K562 (cell line): ENCODE measurements at regions not wholly inside any gene's neighbourhood (a gene's known extent, or its start where the extent isn't known, plus 50 kb on each side); places are given as distances from the start of the nearest gene placed in this dataset.
A peak's percentile ranks its signal among the peaks of the same experiment; 100 is the strongest.

Experiments used
- ATAC-seq: fragments of 200-7000 bp; cut with Tn5 transposase; 3 replicates; pipeline ENCODE4 v1.9.1; 2020; ENCODE audit warnings: moderate library complexity
- BruUV-seq: library from RNA; stranded (reverse); fragments of 400-500 nt; replicated peaks from 2 replicates; lab custom pipeline; 2021; lab: Mats Ljungman, UMichigan
- CTCF ChIA-PET: fragments of 300-600 bp; formaldehyde crosslinking; extraction: SDS; loops from one replicate; lab custom pipeline; 2021; ENCODE audit warnings: low intra/inter-chr PET ratio; lab: Yijun Ruan, JAX
- POLR2A ChIA-PET: fragments of 300-600, 350-650 bp; sonication (Branson Sonifier 250); formaldehyde crosslinking; extraction: SDS; loops from one replicate; lab custom pipeline; 2021; ENCODE audit warnings: antibody characterized with exemption, inconsistent platforms; lab: Yijun Ruan, JAX
- DNase-seq, 4 experiments: peaks; one replicate each; pipeline versions ENCODE4 v3.0.0 to v3.0.0-alpha.2; 2011 to 2018; ENCODE audit warnings: low spot score in 3 of 4, mixed read lengths in 3 of 4; ENCODE audit errors: extremely low read depth in 1 of 4
- FAIRE-seq: peaks from 2 replicates; lab custom pipeline; 2011; peaks lifted over from hg19 to GRCh38; lab: Jason Lieb, UNC
- H2AFZ ChIP-seq: 2 replicates; pipeline ENCODE4 v1.6.0; 2011; ENCODE audit warnings: low read depth, low read length, control low read depth, inconsistent platforms
- H3K27ac ChIP-seq: fragments of 200-600 bp; 3 replicates; pipeline ENCODE4 v1.8.0; 2011; ENCODE audit warnings: low read depth, mild to moderate bottlenecking, control low read depth, inconsistent platforms, low read length, moderate library complexity, mixed read lengths; ENCODE audit errors: extremely low read depth
- H3K27me3 ChIP-seq, 2 experiments: fragments of 300-600 bp in 1 of 2; 2 replicates in 1 of 2; 3 replicates in 1 of 2; pipeline versions ENCODE4 v1.6.0 to v1.8.0; 2011; ENCODE audit warnings: inconsistent platforms in 2 of 2, low read length in 2 of 2, mild to moderate bottlenecking in 1 of 2, mixed read lengths in 1 of 2, moderate library complexity in 1 of 2; ENCODE audit not compliant: control insufficient read depth in 2 of 2, insufficient read depth in 2 of 2
- H3K36me3 ChIP-seq: fragments of 300-600 bp; 3 replicates; pipeline ENCODE4 v1.8.0; 2011; ENCODE audit warnings: mild to moderate bottlenecking, low read length, inconsistent platforms; ENCODE audit not compliant: control insufficient read depth, insufficient read depth
- H3K4me1 ChIP-seq, 2 experiments: fragments of 200-600 bp in 1 of 2; replicated peaks in 1 of 2; 2 replicates in 1 of 2; 3 replicates in 1 of 2; pipeline versions ENCODE4 v1.5.1 to v1.8.0; 2011; ENCODE audit warnings: inconsistent platforms in 2 of 2, low read length in 2 of 2, mild to moderate bottlenecking in 1 of 2, mixed read lengths in 1 of 2, moderate library complexity in 1 of 2; ENCODE audit not compliant: control insufficient read depth in 2 of 2, insufficient read depth in 2 of 2
- H3K4me2 ChIP-seq: 2 replicates; pipeline ENCODE4 v1.6.1; 2011; ENCODE audit warnings: low read length, control low read depth, inconsistent platforms, mixed read lengths; ENCODE audit not compliant: insufficient read depth
- H3K4me3 ChIP-seq: fragments of 200-600 bp; sonication (generic), shearing (Covaris generic); 2 replicates; pipeline ENCODE4 v1.5.1; 2016; ENCODE audit warnings: control low read depth, inconsistent platforms
- H3K79me2 ChIP-seq: fragments of 200-600 bp; 3 replicates; pipeline ENCODE4 v1.8.0; 2011; ENCODE audit warnings: low read length, inconsistent platforms; ENCODE audit not compliant: control insufficient read depth, insufficient read depth
- H3K9ac ChIP-seq, 2 experiments: 2 replicates each; pipeline versions ENCODE4 v1.6.0 to v1.6.1; 2011; ENCODE audit warnings: low read depth in 2 of 2, low read length in 2 of 2, control low read depth in 1 of 2, inconsistent platforms in 1 of 2, mild to moderate bottlenecking in 1 of 2, mixed read lengths in 1 of 2; ENCODE audit not compliant: insufficient read depth in 1 of 2
- H3K9me1 ChIP-seq: one replicate; pipeline ENCODE4 v1.6.0; 2011; ENCODE audit warnings: inconsistent platforms, mild to moderate bottlenecking, low read length, moderate library complexity; ENCODE audit not compliant: control insufficient read depth, insufficient read depth
- H3K9me3 ChIP-seq: replicated peaks from 2 replicates; pipeline ENCODE4 v1.5.1; 2011; ENCODE audit warnings: low read depth, low read length, inconsistent platforms; ENCODE audit not compliant: control insufficient read depth, insufficient read depth
- H4K20me1 ChIP-seq: replicated peaks from 2 replicates; pipeline ENCODE4 v1.6.1; 2011; ENCODE audit warnings: low read length, inconsistent platforms, mixed read lengths; ENCODE audit not compliant: control insufficient read depth, insufficient read depth
- FIP1L1 ChIP-seq: fragments of 200-400 bp; formaldehyde crosslinking; IDR thresholded peaks from 2 replicates; pipeline ENCODE4 v1.6.1; 2018; ENCODE audit warnings: mild to moderate bottlenecking, low read depth, low read length; ENCODE audit not compliant: poor library complexity, severe bottlenecking
- NFE2 ChIP-seq: IDR thresholded peaks from 2 replicates; pipeline ENCODE4 v1.6.1; 2014; ENCODE audit warnings: antibody characterized with exemption, low read depth
- NFIC ChIP-seq: fragments of 450-650 bp; IDR thresholded peaks from 2 replicates; pipeline ENCODE4 v1.6.1; 2017; ENCODE audit warnings: mild to moderate bottlenecking, inconsistent platforms
- SIRT6 ChIP-seq: IDR thresholded peaks from one replicate; pipeline ENCODE4 v1.6.1; 2012; ENCODE audit warnings: low read depth, mild to moderate bottlenecking, control low read depth, inconsistent platforms, low read length, moderate library complexity
- TAF15 ChIP-seq: fragments of 200-400 bp; formaldehyde crosslinking; IDR thresholded peaks from 2 replicates; pipeline ENCODE4 v1.6.1; 2017; ENCODE audit warnings: mild to moderate bottlenecking, low read depth, low read length, moderate library complexity
- WGBS: fragments of 100-300 bp; shearing (Covaris generic); methylation state at CpG from one replicate; pipeline ENCODE4 v1.1.6; 2016; ENCODE audit warnings: low coverage, mixed read lengths; ENCODE audit not compliant: insufficient coverage; ENCODE audit errors: missing lambda C conversion rate; 5-methylcytosine and 5-hydroxymethylcytosine counted together
- in situ Hi-C: fragments of 300-500 bp; cut with MboI; formaldehyde crosslinking; loops from 4 replicates; pipeline ENCODE4 v1.15.0; 2018; ENCODE audit warnings: inconsistent platforms, mixed read lengths
- intact Hi-C: fragments of 100-400 bp; cut with micrococcal nuclease; formaldehyde crosslinking; loops from 2 replicates; pipeline ENCODE4 v1.14.2; 2022
- TF ChIP-seq, protein P1 (sequence below): sonication (generic); formaldehyde crosslinking; IDR thresholded peaks from 2 replicates; pipeline ENCODE4 v1.8.1; 2022; ENCODE audit warnings: missing genetic modification reagents

DNA sequence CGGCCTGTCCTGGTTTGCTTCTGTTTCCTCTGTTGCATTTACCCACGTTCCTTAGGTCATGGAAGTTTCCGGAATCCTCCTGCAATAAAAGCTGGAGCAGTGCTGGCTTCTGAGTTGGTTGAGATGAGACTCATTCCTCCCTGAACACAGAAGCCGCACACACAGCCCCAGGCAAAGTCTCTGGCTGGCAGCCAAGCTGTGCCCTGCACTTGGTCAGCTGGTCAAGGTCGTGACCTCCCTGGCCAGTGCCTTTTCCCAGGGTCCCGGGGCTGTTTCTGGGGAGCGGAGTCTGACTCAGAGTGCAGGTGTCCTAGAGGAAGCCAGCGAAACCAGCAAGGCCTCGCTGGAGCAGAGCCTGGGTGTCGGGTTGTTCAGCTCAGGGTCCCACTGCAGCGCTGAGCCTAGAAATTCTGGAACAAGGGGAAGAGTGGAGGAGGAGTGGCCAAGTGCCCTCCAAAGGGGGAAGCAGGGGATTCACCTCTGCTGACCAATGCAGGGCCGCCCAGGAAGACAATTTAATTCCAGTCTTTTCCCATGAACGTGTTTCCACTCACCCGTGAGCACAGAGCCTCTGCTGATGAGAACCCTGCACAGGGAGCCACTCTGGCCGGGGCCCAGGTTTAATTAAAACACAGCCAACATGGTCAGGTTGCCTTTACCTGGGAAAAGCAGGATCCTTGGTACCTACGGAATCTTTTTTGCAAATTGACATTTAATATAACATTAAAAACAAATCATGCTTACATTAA lies 245.5 kb upstream of the PPP2R2D start:
- in situ Hi-C loops (no loop called here), intact Hi-C loops (no loop called here)
- Histone ChIP-seq H3K9me1 (no peaks in the 10 kb centered on the region), H3K27ac (no peak overlapping the region), H3K27me3 (peaks cover 0 to 35% of the 10 kb centered on the region in 2 experiments; a peak in 2 of 5 replicates), H3K4me1 (no peaks in the 10 kb centered on the region), H3K36me3 (no peaks in the 10 kb centered on the region), H3K9me3 (no peaks in the 10 kb centered on the region), H3K4me2 (no peak overlapping the region), H3K9ac (no peak overlapping the region), H3K79me2 (no peaks in the 10 kb centered on the region), H2AFZ (no peak overlapping the region), H4K20me1 (no peaks in the 10 kb centered on the region), H3K4me3 (no peak overlapping the region)
- ChIA-PET CTCF (no interaction called here), POLR2A (no interaction called here)
- TF ChIP-seq NFIC (0 out of 2 replicates have a peak, but pooled peaks have one; percentile 10), FIP1L1 (no peak)
- ATAC-seq: no peak
- WGBS: under 1% methylated on average over 16 of the region's 16 CpGs
- DNase-seq: no peak
- no peak for FAIRE-seq
- no TSS peak for BruUV-seq

DNA sequence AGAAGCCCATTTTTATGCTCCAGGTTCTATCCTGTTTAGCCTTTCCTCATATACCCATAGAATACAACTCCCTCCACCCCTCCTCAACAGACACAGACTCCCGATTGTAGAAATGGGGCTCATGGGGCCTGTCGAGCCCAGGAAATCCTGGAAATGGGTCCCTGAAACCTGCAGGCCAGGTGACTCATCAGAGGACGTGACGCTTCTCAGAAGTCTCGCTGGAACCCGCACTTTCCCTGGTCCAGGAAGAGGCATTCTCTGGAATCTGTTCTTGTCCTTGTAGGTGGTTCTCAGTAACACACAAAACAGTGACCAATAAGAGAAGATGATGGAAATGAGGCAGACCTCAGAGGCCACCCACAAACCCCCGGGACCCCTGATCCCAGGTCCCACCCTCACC lies 244.8 kb upstream of the PPP2R2D start:
- no peak for FAIRE-seq
- no peak overlapping the region for H3K9ac ChIP-seq
- no peaks in the 10 kb centered on the region for H3K9me3 ChIP-seq
- no peaks in the 10 kb centered on the region for H3K36me3 ChIP-seq
- POLR2A ChIA-PET: no interaction called here
- 2% methylated on average over 7 of the region's 7 CpGs for WGBS
- H3K9me1 ChIP-seq: no peaks in the 10 kb centered on the region
- H3K4me3 ChIP-seq: no peak overlapping the region
- CTCF ChIA-PET: no interaction called here
- DNase-seq: no peak
- no TSS peak for BruUV-seq
- no peaks in the 10 kb centered on the region for H3K4me1 ChIP-seq
- no peaks in the 10 kb centered on the region for H3K79me2 ChIP-seq
- peaks cover 0 to 35% of the 10 kb centered on the region in 2 experiments; a peak in 2 of 5 replicates for H3K27me3 ChIP-seq
- no peak overlapping the region for H2AFZ ChIP-seq
- no peak overlapping the region for H3K4me2 ChIP-seq
- in situ Hi-C loops: no loop called here
- H3K27ac ChIP-seq: no peak overlapping the region
- H4K20me1 ChIP-seq: no peaks in the 10 kb centered on the region
- ATAC-seq: no peak
- intact Hi-C loops: no loop called here
- TF ChIP-seq, protein P1, sequence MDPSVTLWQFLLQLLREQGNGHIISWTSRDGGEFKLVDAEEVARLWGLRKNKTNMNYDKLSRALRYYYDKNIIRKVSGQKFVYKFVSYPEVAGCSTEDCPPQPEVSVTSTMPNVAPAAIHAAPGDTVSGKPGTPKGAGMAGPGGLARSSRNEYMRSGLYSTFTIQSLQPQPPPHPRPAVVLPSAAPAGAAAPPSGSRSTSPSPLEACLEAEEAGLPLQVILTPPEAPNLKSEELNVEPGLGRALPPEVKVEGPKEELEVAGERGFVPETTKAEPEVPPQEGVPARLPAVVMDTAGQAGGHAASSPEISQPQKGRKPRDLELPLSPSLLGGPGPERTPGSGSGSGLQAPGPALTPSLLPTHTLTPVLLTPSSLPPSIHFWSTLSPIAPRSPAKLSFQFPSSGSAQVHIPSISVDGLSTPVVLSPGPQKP: no peak
- TF ChIP-seq SIRT6: no peak
- TF ChIP-seq TAF15: no peak
- TF ChIP-seq NFE2: no peak
- TF ChIP-seq, all 486 proteins: peak for 0
